HepG2 (cell line): ENCODE measurements at regions not wholly inside any gene's neighbourhood (a gene's known extent, or its start where the extent isn't known, plus 50 kb on each side); places are given as distances from the start of the nearest gene placed in this dataset.

Experiments
- AHR ChIP-seq: IDR thresholded peaks from 2 replicates; pipeline ENCODE4 v1.6.1; 2018; ENCODE audit warnings: missing genetic modification reagents, missing compliant biosample characterization
- MAFK ChIP-seq, 2 experiments: IDR thresholded peaks in 1 of 2; conservative IDR thresholded peaks in 1 of 2; 2 replicates each; pipeline ENCODE4 v1.6.1; 2011; ENCODE audit warnings: improper control_type of control experiment in 2 of 2, low read length in 2 of 2
- MAX ChIP-seq: IDR thresholded peaks from 2 replicates; pipeline ENCODE4 v1.6.1; 2012; ENCODE audit warnings: inconsistent platforms
- MIXL1 ChIP-seq: IDR thresholded peaks from 2 replicates; pipeline ENCODE4 v1.6.1; 2016
- PHF21A ChIP-seq: sonication (generic); formaldehyde crosslinking; IDR thresholded peaks from 2 replicates; pipeline ENCODE4 v1.5.0; 2020; ENCODE audit warnings: mild to moderate bottlenecking, missing genetic modification reagents
- PRDM15 ChIP-seq: sonication (generic); formaldehyde crosslinking; IDR thresholded peaks from 2 replicates; pipeline ENCODE4 v1.4.0; 2020; ENCODE audit warnings: missing genetic modification reagents
- SIN3A ChIP-seq: IDR thresholded peaks from 2 replicates; pipeline ENCODE4 v1.6.1; 2011; ENCODE audit warnings: low read depth, mild to moderate bottlenecking, control low read depth, low read length, borderline replicate concordance
- TOE1 ChIP-seq: sonication (generic); formaldehyde crosslinking; IDR thresholded peaks from 2 replicates; pipeline ENCODE4 v1.4.0; 2020; ENCODE audit warnings: mild to moderate bottlenecking, missing genetic modification reagents
- ZBTB14 ChIP-seq: sonication (generic); formaldehyde crosslinking; IDR thresholded peaks from 2 replicates; pipeline ENCODE4 v1.4.0; 2020; ENCODE audit warnings: missing genetic modification reagents
- ZNF331 ChIP-seq: sonication (generic); formaldehyde crosslinking; IDR thresholded peaks from 2 replicates; pipeline ENCODE4 v1.4.0; 2020; ENCODE audit warnings: missing genetic modification reagents
- ZNF607 ChIP-seq: sonication (generic); formaldehyde crosslinking; IDR thresholded peaks from 2 replicates; pipeline ENCODE4 v1.5.1; 2020; ENCODE audit warnings: missing genetic modification reagents, mild to moderate bottlenecking, borderline replicate concordance
- ZNF713 ChIP-seq: sonication (generic); formaldehyde crosslinking; IDR thresholded peaks from 2 replicates; pipeline ENCODE4 v1.4.0; 2020; ENCODE audit warnings: mild to moderate bottlenecking, missing genetic modification reagents
- ZNF883 ChIP-seq: sonication (generic); formaldehyde crosslinking; IDR thresholded peaks from 2 replicates; pipeline ENCODE4 v1.5.1; 2020; ENCODE audit warnings: mild to moderate bottlenecking, missing genetic modification reagents; ENCODE audit errors: not compliant biosample characterization
- ZSCAN9 ChIP-seq: IDR thresholded peaks from 2 replicates; pipeline ENCODE4 v1.6.1; 2016; ENCODE audit warnings: borderline replicate concordance
- TF ChIP-seq, protein P1 (sequence below): sonication (generic); formaldehyde crosslinking; IDR thresholded peaks from 2 replicates; pipeline ENCODE4 v1.4.0; 2020; ENCODE audit warnings: missing genetic modification reagents, mild to moderate bottlenecking, borderline replicate concordance
- TF ChIP-seq, protein P2 (sequence below): sonication (generic); formaldehyde crosslinking; IDR thresholded peaks from 2 replicates; pipeline ENCODE4 v1.8.1; 2022; ENCODE audit warnings: low read depth, mild to moderate bottlenecking, missing genetic modification reagents

DNA sequence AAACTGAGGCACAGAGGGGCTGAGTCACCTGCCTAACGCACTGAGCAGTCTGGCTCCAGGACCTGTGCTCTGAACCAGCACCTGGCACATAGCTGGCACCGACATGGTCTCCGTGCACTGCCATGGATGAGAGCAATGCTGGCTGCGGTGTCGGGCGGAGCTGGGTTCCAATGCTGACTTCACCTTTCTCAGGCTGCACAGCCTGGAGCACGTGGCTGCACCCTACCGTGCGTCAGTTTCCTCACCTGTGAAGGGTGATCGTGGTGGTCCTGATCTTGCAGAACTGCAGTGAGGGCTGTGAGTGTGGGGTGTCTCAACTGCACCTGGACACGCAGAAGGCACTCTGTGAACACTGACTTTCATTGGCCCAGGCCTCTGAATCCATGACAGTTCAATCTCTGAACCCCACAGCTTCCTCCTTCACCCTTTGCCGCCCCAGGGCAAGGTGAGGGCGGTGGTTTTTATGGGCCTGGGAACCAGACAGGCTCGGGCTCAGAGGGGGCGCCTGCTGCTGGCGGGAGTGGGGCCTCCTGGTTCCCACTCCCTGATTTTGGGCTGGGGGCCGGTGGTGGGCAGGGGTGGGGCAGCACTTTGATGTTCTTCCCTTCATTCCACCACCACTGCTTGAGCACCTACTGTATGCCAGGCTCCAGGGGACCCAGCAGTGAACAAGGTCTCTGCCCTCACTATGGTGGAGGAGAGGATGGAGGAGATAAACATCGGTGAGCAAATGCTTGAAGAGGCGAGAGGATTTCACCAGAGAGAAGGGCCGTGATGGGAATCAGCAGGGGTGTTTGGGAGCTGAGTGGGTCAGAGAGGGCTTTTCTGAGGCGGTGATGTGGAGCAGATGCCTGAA lies 102.9 kb downstream of the CEBPB start (continued):
- TF ChIP-seq, protein P1, sequence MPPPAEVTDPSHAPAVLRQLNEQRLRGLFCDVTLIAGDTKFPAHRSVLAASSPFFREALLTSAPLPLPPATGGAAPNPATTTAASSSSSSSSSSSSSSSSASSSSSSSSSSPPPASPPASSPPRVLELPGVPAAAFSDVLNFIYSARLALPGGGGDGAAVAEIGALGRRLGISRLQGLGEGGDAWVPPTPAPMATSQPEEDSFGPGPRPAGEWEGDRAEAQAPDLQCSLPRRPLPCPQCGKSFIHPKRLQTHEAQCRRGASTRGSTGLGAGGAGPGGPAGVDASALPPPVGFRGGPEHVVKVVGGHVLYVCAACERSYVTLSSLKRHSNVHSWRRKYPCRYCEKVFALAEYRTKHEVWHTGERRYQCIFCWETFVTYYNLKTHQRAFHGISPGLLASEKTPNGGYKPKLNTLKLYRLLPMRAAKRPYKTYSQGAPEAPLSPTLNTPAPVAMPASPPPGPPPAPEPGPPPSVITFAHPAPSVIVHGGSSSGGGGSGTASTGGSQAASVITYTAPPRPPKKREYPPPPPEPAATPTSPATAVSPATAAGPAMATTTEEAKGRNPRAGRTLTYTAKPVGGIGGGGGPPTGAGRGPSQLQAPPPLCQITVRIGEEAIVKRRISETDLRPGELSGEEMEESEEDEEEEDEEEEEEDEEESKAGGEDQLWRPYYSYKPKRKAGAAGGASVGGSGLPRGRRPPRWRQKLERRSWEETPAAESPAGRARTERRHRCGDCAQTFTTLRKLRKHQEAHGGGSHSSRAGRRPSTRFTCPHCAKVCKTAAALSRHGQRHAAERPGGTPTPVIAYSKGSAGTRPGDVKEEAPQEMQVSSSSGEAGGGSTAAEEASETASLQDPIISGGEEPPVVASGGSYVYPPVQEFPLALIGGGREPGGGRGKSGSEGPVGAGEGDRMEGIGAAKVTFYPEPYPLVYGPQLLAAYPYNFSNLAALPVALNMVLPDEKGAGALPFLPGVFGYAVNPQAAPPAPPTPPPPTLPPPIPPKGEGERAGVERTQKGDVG (CRISPR knock-in tag): peak; percentile 62
- TF ChIP-seq MAX (peak; percentile 33; the same call in 1 of the 2 replicates), ZNF331 (CRISPR knock-in tag) (no peak), MAFK (conservative IDR thresholded peaks at IDR 0.05 in 1 of 2, IDR thresholded peaks at IDR 0.05 in 1 of 2; ENCODE audit: low read length in 2 of 2) (no peak), ZNF607 (CRISPR knock-in tag) (no peak), TOE1 (CRISPR knock-in tag) (no peak), ZBTB14 (CRISPR knock-in tag) (no peak), PRDM15 (CRISPR knock-in tag) (no peak), AHR (CRISPR knock-in tag) (peak; percentile 32; the same call in 1 of the 2 replicates), ZNF883 (CRISPR knock-in tag) (no peak), SIN3A (no peak), ZSCAN9 (CRISPR knock-in tag) (no peak), MIXL1 (CRISPR knock-in tag) (no peak), PHF21A (CRISPR knock-in tag) (no peak), ZNF713 (CRISPR knock-in tag) (0 out of 2 replicates have a peak, but pooled peaks have one; percentile 7)
- TF ChIP-seq, protein P2, sequence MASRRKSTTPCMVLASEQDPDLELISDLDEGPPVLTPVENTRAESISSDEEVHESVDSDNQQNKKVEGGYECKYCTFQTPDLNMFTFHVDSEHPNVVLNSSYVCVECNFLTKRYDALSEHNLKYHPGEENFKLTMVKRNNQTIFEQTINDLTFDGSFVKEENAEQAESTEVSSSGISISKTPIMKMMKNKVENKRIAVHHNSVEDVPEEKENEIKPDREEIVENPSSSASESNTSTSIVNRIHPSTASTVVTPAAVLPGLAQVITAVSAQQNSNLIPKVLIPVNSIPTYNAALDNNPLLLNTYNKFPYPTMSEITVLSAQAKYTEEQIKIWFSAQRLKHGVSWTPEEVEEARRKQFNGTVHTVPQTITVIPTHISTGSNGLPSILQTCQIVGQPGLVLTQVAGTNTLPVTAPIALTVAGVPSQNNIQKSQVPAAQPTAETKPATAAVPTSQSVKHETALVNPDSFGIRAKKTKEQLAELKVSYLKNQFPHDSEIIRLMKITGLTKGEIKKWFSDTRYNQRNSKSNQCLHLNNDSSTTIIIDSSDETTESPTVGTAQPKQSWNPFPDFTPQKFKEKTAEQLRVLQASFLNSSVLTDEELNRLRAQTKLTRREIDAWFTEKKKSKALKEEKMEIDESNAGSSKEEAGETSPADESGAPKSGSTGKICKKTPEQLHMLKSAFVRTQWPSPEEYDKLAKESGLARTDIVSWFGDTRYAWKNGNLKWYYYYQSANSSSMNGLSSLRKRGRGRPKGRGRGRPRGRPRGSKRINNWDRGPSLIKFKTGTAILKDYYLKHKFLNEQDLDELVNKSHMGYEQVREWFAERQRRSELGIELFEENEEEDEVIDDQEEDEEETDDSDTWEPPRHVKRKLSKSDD (CRISPR knock-in tag): peak; percentile 20; the same call in 1 of the 2 replicates
